Progenitor cell of endocrine pancreas (in vitro differentiated cells): ENCODE measurements at regions not wholly inside any gene's neighbourhood (a gene's known extent, or its start where the extent isn't known, plus 50 kb on each side); places are given as distances from the start of the nearest gene placed in this dataset.

ENCODE experiments used
- DNase-seq: peaks from one replicate; pipeline ENCODE4 v3.0.0; 2021; ENCODE audit warnings: low spot score; ENCODE audit not compliant: unreplicated experiment
- H3K27ac Mint-ChIP-seq: 2 replicates; pipeline ENCODE4 v1.8.0; 2021; ENCODE audit warnings: mild to moderate bottlenecking, moderate library complexity, mixed read lengths
- H3K27me3 Mint-ChIP-seq: 2 replicates; pipeline ENCODE4 v1.8.0; 2021; ENCODE audit warnings: mixed read lengths
- H3K36me3 Mint-ChIP-seq: 2 replicates; pipeline ENCODE4 v1.8.0; 2022; ENCODE audit warnings: mixed read lengths; ENCODE audit not compliant: insufficient read depth
- H3K4me1 Mint-ChIP-seq: 2 replicates; pipeline ENCODE4 v1.8.0; 2021; ENCODE audit warnings: low read depth, mixed read lengths
- H3K4me3 Mint-ChIP-seq: 2 replicates; pipeline ENCODE4 v1.8.0; 2021; ENCODE audit warnings: low read depth, mild to moderate bottlenecking, moderate library complexity, mixed read lengths
- H3K9me3 Mint-ChIP-seq: 2 replicates; pipeline ENCODE4 v1.8.0; 2021; ENCODE audit warnings: low read depth, mixed read lengths
- TF ChIP-seq, protein P1 (sequence below): fragments of 200-600 bp; sonication (generic); IDR thresholded peaks from one replicate; pipeline ENCODE4 v1.5.0; 2021; ENCODE audit warnings: antibody characterized with exemption, mild to moderate bottlenecking; ENCODE audit not compliant: unreplicated experiment

DNA sequence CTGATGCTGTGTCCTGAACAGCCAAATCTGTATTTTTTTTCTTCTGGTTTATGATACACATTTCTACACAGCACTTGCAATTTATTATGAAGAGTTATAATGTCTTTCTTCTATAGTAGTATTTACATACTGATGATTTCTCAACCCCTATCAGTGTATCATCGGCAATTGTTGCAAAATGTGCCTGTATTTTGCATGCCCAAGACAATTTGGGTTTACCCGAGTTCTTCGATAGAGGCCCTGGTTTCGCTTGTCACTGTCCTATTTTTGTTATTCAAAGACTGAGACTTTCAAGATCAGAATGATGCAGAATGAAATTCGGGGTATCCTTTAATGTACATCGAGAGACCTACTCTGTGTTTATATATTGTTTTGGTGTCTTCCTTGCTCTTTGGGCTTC lies 184.5 kb upstream of the PRSS58 start:
- H3K9me3 Mint-ChIP-seq = no peaks in the 10 kb centered on the region
- no peak for DNase-seq
- peaks cover 5% of the 10 kb centered on the region for H3K27me3 Mint-ChIP-seq
- no peaks in the 10 kb centered on the region for H3K4me1 Mint-ChIP-seq
- no peak overlapping the region for H3K27ac Mint-ChIP-seq
- H3K4me3 Mint-ChIP-seq = no peak overlapping the region
- TF ChIP-seq, protein P1, sequence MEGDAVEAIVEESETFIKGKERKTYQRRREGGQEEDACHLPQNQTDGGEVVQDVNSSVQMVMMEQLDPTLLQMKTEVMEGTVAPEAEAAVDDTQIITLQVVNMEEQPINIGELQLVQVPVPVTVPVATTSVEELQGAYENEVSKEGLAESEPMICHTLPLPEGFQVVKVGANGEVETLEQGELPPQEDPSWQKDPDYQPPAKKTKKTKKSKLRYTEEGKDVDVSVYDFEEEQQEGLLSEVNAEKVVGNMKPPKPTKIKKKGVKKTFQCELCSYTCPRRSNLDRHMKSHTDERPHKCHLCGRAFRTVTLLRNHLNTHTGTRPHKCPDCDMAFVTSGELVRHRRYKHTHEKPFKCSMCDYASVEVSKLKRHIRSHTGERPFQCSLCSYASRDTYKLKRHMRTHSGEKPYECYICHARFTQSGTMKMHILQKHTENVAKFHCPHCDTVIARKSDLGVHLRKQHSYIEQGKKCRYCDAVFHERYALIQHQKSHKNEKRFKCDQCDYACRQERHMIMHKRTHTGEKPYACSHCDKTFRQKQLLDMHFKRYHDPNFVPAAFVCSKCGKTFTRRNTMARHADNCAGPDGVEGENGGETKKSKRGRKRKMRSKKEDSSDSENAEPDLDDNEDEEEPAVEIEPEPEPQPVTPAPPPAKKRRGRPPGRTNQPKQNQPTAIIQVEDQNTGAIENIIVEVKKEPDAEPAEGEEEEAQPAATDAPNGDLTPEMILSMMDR = no peak
- H3K36me3 Mint-ChIP-seq = no peaks in the 10 kb centered on the region

DNA sequence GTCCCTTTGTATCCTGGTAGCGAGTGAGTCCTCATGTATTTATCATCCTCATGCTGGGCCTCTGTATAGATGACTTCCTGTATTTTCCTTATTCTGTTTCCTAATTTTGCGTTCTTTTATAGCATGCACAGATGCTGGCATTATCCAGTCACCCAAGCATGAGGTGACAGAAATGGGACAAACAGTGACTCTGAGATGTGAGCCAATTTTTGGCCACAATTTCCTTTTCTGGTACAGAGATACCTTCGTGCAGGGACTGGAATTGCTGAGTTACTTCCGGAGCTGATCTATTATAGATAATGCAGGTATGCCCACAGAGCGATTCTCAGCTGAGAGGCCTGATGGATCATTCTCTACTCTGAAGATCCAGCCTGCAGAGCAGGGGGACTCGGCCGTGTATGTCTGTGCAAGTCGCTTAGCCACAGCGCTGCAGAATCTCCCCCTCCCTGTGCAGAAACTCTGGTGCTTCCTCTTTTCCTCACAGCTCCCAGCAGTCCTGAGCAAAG lies 183.1 kb upstream of the PRSS58 start:
- no peak overlapping the region for H3K4me3 Mint-ChIP-seq
- no peaks in the 10 kb centered on the region for H3K36me3 Mint-ChIP-seq
- H3K4me1 Mint-ChIP-seq = no peaks in the 10 kb centered on the region
- no peak overlapping the region for H3K27ac Mint-ChIP-seq
- no peak for DNase-seq
- peaks cover 5% of the 10 kb centered on the region for H3K27me3 Mint-ChIP-seq
- H3K9me3 Mint-ChIP-seq = no peaks in the 10 kb centered on the region
- TF ChIP-seq, protein P1 = no peak

DNA sequence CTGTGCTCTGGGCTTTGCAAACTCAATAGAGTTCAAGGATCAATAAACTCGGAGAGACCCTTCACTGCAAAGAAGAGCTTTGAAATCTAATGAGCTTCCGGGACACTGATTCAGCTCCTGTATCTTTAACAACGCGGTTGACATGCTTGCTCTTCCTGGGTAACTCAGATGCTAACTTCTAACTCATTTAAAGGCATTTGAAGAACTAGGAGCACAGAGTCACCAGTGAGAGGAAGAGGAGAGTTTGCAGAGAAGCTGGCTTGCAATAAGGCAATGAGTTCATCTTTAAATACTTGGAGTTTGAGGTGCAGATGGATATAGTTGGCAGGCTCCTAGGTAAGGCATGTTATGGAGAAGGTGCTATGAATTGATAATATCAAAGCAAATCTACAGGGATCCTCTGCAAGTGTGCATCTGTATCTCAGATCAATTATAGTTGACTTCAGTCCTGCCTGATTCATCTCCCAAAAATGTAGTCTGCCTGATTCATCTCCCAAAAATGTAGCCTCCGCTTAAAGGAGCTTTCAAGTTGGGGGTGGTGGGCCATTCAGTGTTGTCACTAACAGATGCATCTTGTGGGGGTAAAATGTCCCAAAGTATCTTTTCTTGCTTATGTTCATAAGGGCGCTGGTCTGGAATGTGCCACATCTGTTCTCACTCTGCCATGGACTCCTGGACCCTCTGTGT lies 182.5 kb upstream of the PRSS58 start:
- H3K4me3 Mint-ChIP-seq = no peak overlapping the region
- TF ChIP-seq, protein P1 = no peak
- H3K9me3 Mint-ChIP-seq = no peaks in the 10 kb centered on the region
- no peak for DNase-seq
- peaks cover 5% of the 10 kb centered on the region for H3K27me3 Mint-ChIP-seq
- H3K36me3 Mint-ChIP-seq = no peaks in the 10 kb centered on the region
- no peak overlapping the region for H3K27ac Mint-ChIP-seq
- H3K4me1 Mint-ChIP-seq = no peaks in the 10 kb centered on the region

DNA sequence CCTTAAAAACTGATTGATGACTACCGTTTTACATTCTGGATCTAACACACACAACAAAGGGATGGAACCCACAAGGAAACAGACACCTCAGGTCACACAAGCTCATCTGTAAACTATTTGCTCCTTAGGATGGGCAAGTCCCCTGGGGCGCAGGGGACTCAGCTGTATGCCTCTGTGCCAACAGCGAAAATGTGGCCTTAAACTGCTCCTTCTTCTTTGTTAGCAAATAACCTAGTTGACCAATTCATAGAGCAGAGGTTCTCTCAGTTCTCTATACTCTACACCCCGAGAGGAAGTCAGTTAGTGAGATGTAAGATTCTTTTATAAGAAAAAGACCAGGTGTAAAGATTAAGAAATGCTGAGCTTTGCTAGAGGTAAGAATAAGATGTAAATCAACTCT lies 181.9 kb upstream of the PRSS58 start:
- DNase-seq = no peak
- Mint-ChIP-seq H3K27me3 (peaks cover 3% of the 10 kb centered on the region), H3K9me3 (no peaks in the 10 kb centered on the region), H3K4me1 (no peaks in the 10 kb centered on the region), H3K36me3 (no peaks in the 10 kb centered on the region), H3K4me3 (no peak overlapping the region), H3K27ac (no peak overlapping the region)
- TF ChIP-seq, protein P1 = no peak

DNA sequence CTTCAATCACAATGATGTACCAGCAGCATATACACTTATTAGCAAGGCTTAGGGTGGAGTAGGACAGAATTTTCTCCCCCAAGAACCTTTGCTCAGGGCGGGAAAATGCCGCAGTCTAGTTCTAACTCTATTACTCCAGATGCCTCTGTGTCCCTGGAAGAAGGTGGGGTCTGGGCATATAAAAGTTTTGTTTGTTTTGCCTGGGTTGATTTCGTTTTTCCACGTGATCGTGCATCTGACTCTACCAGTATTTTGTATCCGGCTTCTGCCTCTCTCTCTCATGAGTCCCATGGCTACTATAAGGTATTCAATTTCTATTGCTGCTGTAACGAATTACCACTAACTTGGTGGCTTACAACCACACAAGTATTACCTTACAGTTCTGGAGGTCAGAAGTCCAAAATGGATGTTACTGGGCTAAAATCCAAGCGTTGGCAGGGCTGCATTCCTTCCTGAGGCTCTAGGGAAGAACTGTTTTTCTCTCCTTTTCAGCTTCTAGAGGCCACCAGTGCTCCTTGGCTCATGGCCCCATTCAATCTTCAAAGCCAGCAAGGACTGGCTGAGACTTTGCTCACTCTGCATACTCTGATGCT lies 181.2 kb upstream of the PRSS58 start:
- Mint-ChIP-seq H3K9me3 (no peaks in the 10 kb centered on the region), H3K4me1 (no peaks in the 10 kb centered on the region), H3K36me3 (no peaks in the 10 kb centered on the region), H3K27ac (no peak overlapping the region), H3K4me3 (no peak overlapping the region), H3K27me3 (peaks cover 3% of the 10 kb centered on the region)
- TF ChIP-seq, protein P1 = no peak
- no peak for DNase-seq
